HCT116 (cell line): ENCODE measurements at regions not wholly inside any gene's neighbourhood (a gene's known extent, or its start where the extent isn't known, plus 50 kb on each side); places are given as distances from the start of the nearest gene placed in this dataset.

Experiments
- CEBPB ChIP-seq: IDR thresholded peaks from 2 replicates; pipeline ENCODE4 v1.6.1; 2012; ENCODE audit warnings: low read depth
- EGR1 ChIP-seq: IDR thresholded peaks from 2 replicates; pipeline ENCODE4 v1.6.1; 2012; ENCODE audit warnings: low read depth
- EZH2 ChIP-seq: fragments of 200-600 bp; sonication (generic); IDR thresholded peaks from 2 replicates; pipeline ENCODE4 v1.6.1; 2017; ENCODE audit warnings: antibody characterized with exemption, mixed run types
- EZH2phosphoT487 ChIP-seq: fragments of 200-600 bp; IDR thresholded peaks from 2 replicates; pipeline ENCODE4 v1.6.1; 2018; ENCODE audit warnings: antibody characterized with exemption, borderline replicate concordance
- JUND ChIP-seq: IDR thresholded peaks from 2 replicates; pipeline ENCODE4 v1.6.1; 2012
- POLR2A ChIP-seq: IDR thresholded peaks from 2 replicates; pipeline ENCODE4 v1.7.0; 2011; ENCODE audit warnings: borderline replicate concordance; ENCODE audit not compliant: insufficient read depth, insufficient read length; ENCODE audit errors: extremely low read depth
- POLR2AphosphoS5 ChIP-seq: IDR thresholded peaks from 2 replicates; pipeline ENCODE4 v1.6.1; 2011; ENCODE audit warnings: mild to moderate bottlenecking, low read depth, low read length, moderate library complexity
- RAD21 ChIP-seq: IDR thresholded peaks from 2 replicates; pipeline ENCODE4 v1.6.1; 2012; ENCODE audit warnings: low read depth, mild to moderate bottlenecking
- SIN3A ChIP-seq: IDR thresholded peaks from 2 replicates; pipeline ENCODE4 v1.6.1; 2012; ENCODE audit warnings: low read depth
- TCF7L2 ChIP-seq: IDR thresholded peaks from 2 replicates; pipeline ENCODE4 v1.7.0; 2011; ENCODE audit warnings: borderline replicate concordance, inconsistent platforms; ENCODE audit not compliant: insufficient read depth, insufficient read length; ENCODE audit errors: extremely low read depth
- ZBTB33 ChIP-seq: IDR thresholded peaks from 2 replicates; pipeline ENCODE4 v1.6.1; 2011; ENCODE audit warnings: mild to moderate bottlenecking, low read length, moderate library complexity; ENCODE audit not compliant: insufficient replicate concordance; ENCODE audit errors: extremely low read depth
- TF ChIP-seq, protein P1 (sequence below), 3 experiments: fragments of 200-600 bp in 1 of 3; sonication (generic) in 1 of 3; IDR thresholded peaks in 2 of 3; conservative IDR thresholded peaks in 1 of 3; 2 replicates each; pipeline ENCODE4 v1.5.1; 2012 to 2017; ENCODE audit warnings: low read depth in 2 of 3, low read length in 2 of 3, antibody characterized with exemption in 1 of 3, borderline replicate concordance in 1 of 3, control low read depth in 1 of 3, mild to moderate bottlenecking in 1 of 3, mixed read lengths in 1 of 3, mixed run types in 1 of 3, moderate library complexity in 1 of 3; ENCODE audit not compliant: insufficient read depth in 1 of 3
- TF ChIP-seq, protein P2 (sequence below): IDR thresholded peaks from 2 replicates; pipeline ENCODE4 v1.6.1; 2012

DNA sequence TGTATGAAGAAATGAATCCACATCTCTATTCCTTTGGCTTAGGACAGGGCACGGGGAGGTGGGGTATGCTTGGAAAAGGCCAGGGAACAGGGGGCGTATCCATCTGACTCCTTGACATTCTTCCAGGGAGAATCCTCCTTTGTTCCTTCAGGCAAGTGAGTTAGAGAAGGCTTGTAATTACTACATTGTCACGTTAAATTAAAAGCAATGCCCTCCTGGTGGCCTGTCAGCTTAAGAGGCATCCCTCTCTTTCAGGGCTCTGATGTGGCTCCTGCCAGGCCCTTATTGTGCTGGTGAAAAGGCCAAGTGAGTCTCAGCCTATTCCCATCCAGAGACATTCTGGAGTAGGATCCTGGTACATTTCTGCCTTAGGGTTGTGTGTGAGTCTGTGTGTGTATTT is 128.3 kb downstream of the FOXA2 start:
- TF ChIP-seq, protein P1, sequence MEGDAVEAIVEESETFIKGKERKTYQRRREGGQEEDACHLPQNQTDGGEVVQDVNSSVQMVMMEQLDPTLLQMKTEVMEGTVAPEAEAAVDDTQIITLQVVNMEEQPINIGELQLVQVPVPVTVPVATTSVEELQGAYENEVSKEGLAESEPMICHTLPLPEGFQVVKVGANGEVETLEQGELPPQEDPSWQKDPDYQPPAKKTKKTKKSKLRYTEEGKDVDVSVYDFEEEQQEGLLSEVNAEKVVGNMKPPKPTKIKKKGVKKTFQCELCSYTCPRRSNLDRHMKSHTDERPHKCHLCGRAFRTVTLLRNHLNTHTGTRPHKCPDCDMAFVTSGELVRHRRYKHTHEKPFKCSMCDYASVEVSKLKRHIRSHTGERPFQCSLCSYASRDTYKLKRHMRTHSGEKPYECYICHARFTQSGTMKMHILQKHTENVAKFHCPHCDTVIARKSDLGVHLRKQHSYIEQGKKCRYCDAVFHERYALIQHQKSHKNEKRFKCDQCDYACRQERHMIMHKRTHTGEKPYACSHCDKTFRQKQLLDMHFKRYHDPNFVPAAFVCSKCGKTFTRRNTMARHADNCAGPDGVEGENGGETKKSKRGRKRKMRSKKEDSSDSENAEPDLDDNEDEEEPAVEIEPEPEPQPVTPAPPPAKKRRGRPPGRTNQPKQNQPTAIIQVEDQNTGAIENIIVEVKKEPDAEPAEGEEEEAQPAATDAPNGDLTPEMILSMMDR (IDR thresholded peaks at IDR 0.05 in 2 of 3, conservative IDR thresholded peaks at IDR 0.05 in 1 of 3; ENCODE audit: borderline replicate concordance in 1 of 3, insufficient read depth in 1 of 3, low read depth in 2 of 3, low read length in 2 of 3), result no peak
- TF ChIP-seq TCF7L2 (no peak), CEBPB (no peak), JUND (no peak), POLR2A (no peak), ZBTB33 (no peak), EZH2phosphoT487 (no peak), EGR1 (no peak), RAD21 (no peak), SIN3A (no peak), POLR2AphosphoS5 (no peak), EZH2 (no peak)
- TF ChIP-seq, protein P2, sequence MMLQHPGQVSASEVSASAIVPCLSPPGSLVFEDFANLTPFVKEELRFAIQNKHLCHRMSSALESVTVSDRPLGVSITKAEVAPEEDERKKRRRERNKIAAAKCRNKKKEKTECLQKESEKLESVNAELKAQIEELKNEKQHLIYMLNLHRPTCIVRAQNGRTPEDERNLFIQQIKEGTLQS, result no peak
